Type B pancreatic cell (in vitro differentiated cells): ENCODE measurements at regions not wholly inside any gene's neighbourhood (a gene's known extent, or its start where the extent isn't known, plus 50 kb on each side); places are given as distances from the start of the nearest gene placed in this dataset.

Source experiments
- DNase-seq: peaks from one replicate; pipeline ENCODE4 v3.0.0; 2021; ENCODE audit warnings: mixed read lengths; ENCODE audit not compliant: unreplicated experiment; ENCODE audit errors: extremely low spot score
- H3K27ac Mint-ChIP-seq: 2 replicates; pipeline ENCODE4 v1.8.0; 2021; ENCODE audit warnings: mild to moderate bottlenecking, mixed read lengths
- H3K27me3 Mint-ChIP-seq: 2 replicates; pipeline ENCODE4 v1.8.0; 2021; ENCODE audit warnings: mixed read lengths
- H3K36me3 Mint-ChIP-seq: 2 replicates; pipeline ENCODE4 v1.8.0; 2021; ENCODE audit warnings: mixed read lengths
- H3K4me1 Mint-ChIP-seq: one replicate; pipeline ENCODE4 v1.8.0; 2021; ENCODE audit warnings: mixed read lengths; ENCODE audit not compliant: unreplicated experiment
- H3K4me3 Mint-ChIP-seq: 2 replicates; pipeline ENCODE4 v1.8.0; 2021; ENCODE audit warnings: mild to moderate bottlenecking, mixed read lengths
- H3K9me3 Mint-ChIP-seq: 2 replicates; pipeline ENCODE4 v1.8.0; 2021; ENCODE audit warnings: mixed read lengths
- TF ChIP-seq, protein P1 (sequence below): fragments of 200-600 bp; sonication (generic); conservative IDR thresholded peaks from 2 replicates; pipeline ENCODE4 v1.5.0; 2021; ENCODE audit warnings: antibody characterized with exemption, mild to moderate bottlenecking

DNA sequence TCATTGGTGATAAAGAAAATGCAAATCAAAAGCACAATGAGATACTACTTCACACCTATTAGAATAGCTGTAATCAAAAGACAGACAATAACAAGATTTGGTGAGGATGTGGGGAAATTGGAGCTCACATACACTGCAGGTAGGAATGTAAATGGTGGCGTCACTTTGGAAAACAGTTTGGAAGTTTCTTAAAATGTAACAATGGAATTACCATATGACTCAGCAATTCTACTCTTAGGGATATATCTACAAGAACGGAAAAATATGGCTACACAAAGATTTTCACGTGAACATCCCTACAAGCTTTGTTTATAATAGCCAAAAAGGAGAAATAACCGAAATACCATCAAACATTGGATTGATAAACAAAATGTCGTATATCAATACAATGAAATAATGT lies 270.4 kb downstream of the DOK5 start:
- DNase-seq, result no peak
- Mint-ChIP-seq H3K27me3 (peaks cover 3% of the 10 kb centered on the region), H3K27ac (no peak overlapping the region), H3K4me1 (peaks cover 3% of the 10 kb centered on the region), H3K9me3 (peaks cover 7% of the 10 kb centered on the region), H3K4me3 (no peak overlapping the region), H3K36me3 (no peaks in the 10 kb centered on the region)
- TF ChIP-seq, protein P1, sequence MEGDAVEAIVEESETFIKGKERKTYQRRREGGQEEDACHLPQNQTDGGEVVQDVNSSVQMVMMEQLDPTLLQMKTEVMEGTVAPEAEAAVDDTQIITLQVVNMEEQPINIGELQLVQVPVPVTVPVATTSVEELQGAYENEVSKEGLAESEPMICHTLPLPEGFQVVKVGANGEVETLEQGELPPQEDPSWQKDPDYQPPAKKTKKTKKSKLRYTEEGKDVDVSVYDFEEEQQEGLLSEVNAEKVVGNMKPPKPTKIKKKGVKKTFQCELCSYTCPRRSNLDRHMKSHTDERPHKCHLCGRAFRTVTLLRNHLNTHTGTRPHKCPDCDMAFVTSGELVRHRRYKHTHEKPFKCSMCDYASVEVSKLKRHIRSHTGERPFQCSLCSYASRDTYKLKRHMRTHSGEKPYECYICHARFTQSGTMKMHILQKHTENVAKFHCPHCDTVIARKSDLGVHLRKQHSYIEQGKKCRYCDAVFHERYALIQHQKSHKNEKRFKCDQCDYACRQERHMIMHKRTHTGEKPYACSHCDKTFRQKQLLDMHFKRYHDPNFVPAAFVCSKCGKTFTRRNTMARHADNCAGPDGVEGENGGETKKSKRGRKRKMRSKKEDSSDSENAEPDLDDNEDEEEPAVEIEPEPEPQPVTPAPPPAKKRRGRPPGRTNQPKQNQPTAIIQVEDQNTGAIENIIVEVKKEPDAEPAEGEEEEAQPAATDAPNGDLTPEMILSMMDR, result no peak

DNA sequence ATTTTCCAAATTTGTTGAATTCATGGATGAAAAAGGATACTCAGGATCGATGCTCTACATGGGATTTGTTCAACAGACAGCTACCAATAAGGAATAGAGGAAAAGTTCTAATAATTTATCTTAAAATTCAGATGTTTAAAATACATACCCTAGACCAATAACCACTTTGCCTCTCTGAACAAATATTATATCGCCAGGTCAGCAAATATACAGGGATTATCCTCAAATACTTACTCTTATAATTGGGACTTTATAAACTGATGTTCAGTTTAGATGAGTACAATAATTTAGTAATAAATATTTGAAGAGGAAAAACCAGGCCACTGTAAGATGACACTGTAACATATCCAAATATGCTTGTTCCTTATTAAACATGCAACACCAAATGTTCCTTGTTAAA lies 268.7 kb downstream of the DOK5 start:
- H3K4me3 Mint-ChIP-seq, result no peak overlapping the region
- H3K4me1 Mint-ChIP-seq, result peaks cover 7% of the 10 kb centered on the region
- no peak overlapping the region for H3K27ac Mint-ChIP-seq
- H3K27me3 Mint-ChIP-seq, result peaks cover 3% of the 10 kb centered on the region
- no peaks in the 10 kb centered on the region for H3K36me3 Mint-ChIP-seq
- TF ChIP-seq, protein P1, result no peak
- no peak for DNase-seq
- peaks cover 7% of the 10 kb centered on the region for H3K9me3 Mint-ChIP-seq

GRCh38 chr20:54742193-54742592 lies 266.8 kb downstream of the DOK5 start:
- Mint-ChIP-seq H3K27ac (no peak overlapping the region), H3K4me3 (no peak overlapping the region), H3K27me3 (peaks cover 6% of the 10 kb centered on the region), H3K36me3 (no peaks in the 10 kb centered on the region), H3K9me3 (peaks cover 7% of the 10 kb centered on the region), H3K4me1 (peaks cover 7% of the 10 kb centered on the region)
- DNase-seq, result no peak
- TF ChIP-seq, protein P1, result no peak

GRCh38 chr20:54736421-54736820 lies 261.0 kb downstream of the DOK5 start:
- Mint-ChIP-seq H3K4me1 (peaks cover 7% of the 10 kb centered on the region), H3K36me3 (no peaks in the 10 kb centered on the region), H3K9me3 (no peaks in the 10 kb centered on the region), H3K27ac (no peak overlapping the region), H3K27me3 (peaks cover 5% of the 10 kb centered on the region), H3K4me3 (no peak overlapping the region)
- DNase-seq, result no peak
- TF ChIP-seq, protein P1, result no peak

DNA sequence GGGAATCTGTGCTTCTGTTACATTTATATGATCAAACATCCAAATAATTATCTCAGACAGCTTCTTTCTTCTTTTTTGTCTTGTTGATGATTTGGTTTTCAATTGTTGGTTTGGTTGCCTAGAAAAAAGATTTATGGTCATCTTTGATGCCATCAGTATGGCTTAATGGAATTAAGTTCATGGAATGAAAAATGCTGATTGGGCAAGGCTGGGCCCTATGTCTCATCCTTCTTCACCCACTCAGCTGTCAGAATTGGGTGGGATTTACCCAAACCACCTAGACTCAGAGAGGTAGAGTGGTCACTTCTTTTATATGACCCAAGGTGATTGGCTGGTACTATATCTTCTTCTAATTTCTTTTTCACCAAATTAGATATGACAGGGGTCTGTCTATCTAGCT lies 258.3 kb downstream of the DOK5 start:
- DNase-seq, result no peak
- Mint-ChIP-seq H3K27ac (no peak overlapping the region), H3K36me3 (no peaks in the 10 kb centered on the region), H3K9me3 (no peaks in the 10 kb centered on the region), H3K27me3 (peaks cover 3% of the 10 kb centered on the region), H3K4me3 (no peak overlapping the region), H3K4me1 (no peaks in the 10 kb centered on the region)
- TF ChIP-seq, protein P1, result no peak

DNA sequence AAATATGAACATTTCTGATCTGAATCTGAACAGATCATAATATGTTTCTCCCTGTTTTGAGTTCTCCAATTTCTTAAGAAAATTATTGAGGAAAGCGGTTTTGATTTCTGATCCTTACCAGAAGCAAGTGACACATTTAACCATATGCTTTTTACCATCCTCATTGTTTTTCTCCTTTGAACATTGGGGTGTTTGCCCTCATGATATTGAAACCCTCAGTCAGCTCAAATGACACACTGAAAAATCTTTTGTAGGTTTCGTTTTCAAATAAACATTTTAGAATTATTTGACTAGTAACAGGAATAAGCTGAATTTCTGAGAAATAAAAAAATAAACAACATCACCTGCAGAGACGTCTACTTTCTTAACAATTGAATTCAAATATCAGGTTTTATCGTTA lies 252.1 kb downstream of the DOK5 start:
- Mint-ChIP-seq H3K27me3 (no peaks in the 10 kb centered on the region), H3K9me3 (peaks cover 4% of the 10 kb centered on the region), H3K27ac (no peak overlapping the region), H3K36me3 (no peaks in the 10 kb centered on the region), H3K4me1 (no peaks in the 10 kb centered on the region), H3K4me3 (no peak overlapping the region)
- DNase-seq, result no peak
- TF ChIP-seq, protein P1, result no peak
